ENCODE measurements at regions not wholly inside any gene's neighbourhood (a gene's known extent, or its start where the extent isn't known, plus 50 kb on each side); places are given as distances from the start of the nearest gene placed in this dataset.

DNA sequence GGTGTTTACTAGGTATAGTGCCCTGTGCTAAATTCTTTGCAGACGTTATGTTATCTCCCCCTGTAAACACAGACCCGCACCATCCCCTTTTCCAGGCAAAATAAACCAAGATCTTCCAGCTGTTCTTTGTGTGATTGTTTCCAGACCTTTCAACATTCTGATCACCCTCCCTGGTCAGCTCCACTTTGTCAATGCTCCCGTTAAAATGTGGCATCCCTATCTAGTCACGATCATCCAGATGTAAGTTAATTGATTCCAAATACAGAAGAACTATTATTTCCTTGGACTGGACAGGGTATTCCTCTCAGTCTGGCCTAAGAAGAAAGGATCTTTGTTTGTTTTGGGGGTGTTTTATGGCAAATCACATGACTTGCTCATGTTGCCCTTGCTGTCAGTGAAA lies 127.6 kb upstream of the ARID2 start:
- POLR2A ChIA-PET: no interaction called here
- Mint-ChIP-seq H3K9me3 (ENCODE audit: unreplicated experiment) (peaks cover 16% of the 10 kb centered on the region), H3K27me3 (ENCODE audit: insufficient read depth, unreplicated experiment) (no peaks in the 10 kb centered on the region), H3K4me1 (ENCODE audit: insufficient read depth, unreplicated experiment) (no peaks in the 10 kb centered on the region), H3K4me3 (ENCODE audit: unreplicated experiment) (no peak overlapping the region), H3K27ac (ENCODE audit: low read depth, unreplicated experiment) (no peak overlapping the region), H3K36me3 (ENCODE audit: insufficient read depth, unreplicated experiment) (no peaks in the 10 kb centered on the region)
- CTCF ChIA-PET: no interaction called here
- intact Hi-C loops (cut with micrococcal nuclease): no loop called here
- TF ChIP-seq, protein P1, sequence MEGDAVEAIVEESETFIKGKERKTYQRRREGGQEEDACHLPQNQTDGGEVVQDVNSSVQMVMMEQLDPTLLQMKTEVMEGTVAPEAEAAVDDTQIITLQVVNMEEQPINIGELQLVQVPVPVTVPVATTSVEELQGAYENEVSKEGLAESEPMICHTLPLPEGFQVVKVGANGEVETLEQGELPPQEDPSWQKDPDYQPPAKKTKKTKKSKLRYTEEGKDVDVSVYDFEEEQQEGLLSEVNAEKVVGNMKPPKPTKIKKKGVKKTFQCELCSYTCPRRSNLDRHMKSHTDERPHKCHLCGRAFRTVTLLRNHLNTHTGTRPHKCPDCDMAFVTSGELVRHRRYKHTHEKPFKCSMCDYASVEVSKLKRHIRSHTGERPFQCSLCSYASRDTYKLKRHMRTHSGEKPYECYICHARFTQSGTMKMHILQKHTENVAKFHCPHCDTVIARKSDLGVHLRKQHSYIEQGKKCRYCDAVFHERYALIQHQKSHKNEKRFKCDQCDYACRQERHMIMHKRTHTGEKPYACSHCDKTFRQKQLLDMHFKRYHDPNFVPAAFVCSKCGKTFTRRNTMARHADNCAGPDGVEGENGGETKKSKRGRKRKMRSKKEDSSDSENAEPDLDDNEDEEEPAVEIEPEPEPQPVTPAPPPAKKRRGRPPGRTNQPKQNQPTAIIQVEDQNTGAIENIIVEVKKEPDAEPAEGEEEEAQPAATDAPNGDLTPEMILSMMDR (IDR thresholded peaks at IDR 0.05; ENCODE audit: unreplicated experiment): no peak
- no TSS peak for BruUV-seq (replicated peaks)
- DNase-seq (ENCODE audit: unreplicated experiment): no peak

- no peak for DNase-seq (ENCODE audit: unreplicated experiment)
- Mint-ChIP-seq H3K27me3 (ENCODE audit: insufficient read depth, unreplicated experiment) (no peaks in the 10 kb centered on the region), H3K4me1 (ENCODE audit: insufficient read depth, unreplicated experiment) (no peaks in the 10 kb centered on the region), H3K4me3 (ENCODE audit: unreplicated experiment) (no peak overlapping the region), H3K27ac (ENCODE audit: low read depth, unreplicated experiment) (no peak overlapping the region), H3K9me3 (ENCODE audit: unreplicated experiment) (peaks cover 16% of the 10 kb centered on the region), H3K36me3 (ENCODE audit: insufficient read depth, unreplicated experiment) (no peaks in the 10 kb centered on the region)
- no TSS peak for BruUV-seq (replicated peaks)
- TF ChIP-seq, protein P1 (IDR thresholded peaks at IDR 0.05; ENCODE audit: unreplicated experiment): no peak
- intact Hi-C loops (cut with micrococcal nuclease): no loop called here
- POLR2A ChIA-PET: no interaction called here
- CTCF ChIA-PET: interaction anchor here (0.7 kb wide), 1 partner anchor 33 kb away, joined by 3 read pairs; no protein-coding TSS in a partner anchor
Observed at GRCh38 chr12:45605624-45606023, 123.9 kb upstream of the ARID2 start.

DNA sequence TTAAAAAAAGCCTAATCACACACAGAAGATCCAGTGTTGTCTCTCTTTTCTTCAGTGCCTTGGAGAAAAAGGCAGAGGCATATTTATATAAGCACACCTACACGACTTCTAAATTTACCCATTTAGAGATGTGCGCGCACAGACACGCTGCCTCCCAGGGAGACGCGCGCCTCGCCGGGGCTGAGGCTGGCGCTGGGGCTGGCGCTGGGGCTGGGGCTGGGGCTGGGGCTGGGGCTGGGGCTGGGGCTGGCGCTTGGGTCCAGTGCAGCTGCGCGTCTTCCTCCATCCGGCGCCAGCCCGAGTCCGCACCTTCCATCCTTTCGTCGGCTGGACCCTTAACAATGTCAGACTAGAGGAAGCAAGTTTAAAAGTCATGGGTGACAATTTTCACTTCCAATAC lies 118.4 kb upstream of the ARID2 start:
- H3K9me3 Mint-ChIP-seq (ENCODE audit: unreplicated experiment): peaks cover under 1% of the 10 kb centered on the region
- no peaks in the 10 kb centered on the region for H3K36me3 Mint-ChIP-seq (ENCODE audit: insufficient read depth, unreplicated experiment)
- ChIA-PET POLR2A (no interaction called here), CTCF (no interaction called here)
- no peak overlapping the region for H3K4me3 Mint-ChIP-seq (ENCODE audit: unreplicated experiment)
- TF ChIP-seq, protein P1 (IDR thresholded peaks at IDR 0.05; ENCODE audit: unreplicated experiment): no peak
- H3K27ac Mint-ChIP-seq (ENCODE audit: low read depth, unreplicated experiment): no peak overlapping the region
- DNase-seq (ENCODE audit: unreplicated experiment): no peak
- no peaks in the 10 kb centered on the region for H3K27me3 Mint-ChIP-seq (ENCODE audit: insufficient read depth, unreplicated experiment)
- intact Hi-C loops (cut with micrococcal nuclease): no loop called here
- peaks cover 17% of the 10 kb centered on the region for H3K4me1 Mint-ChIP-seq (ENCODE audit: insufficient read depth, unreplicated experiment)
- no TSS peak for BruUV-seq (replicated peaks)

GRCh38 chr12:45611495-45611894 lies 118.0 kb upstream of the ARID2 start:
- ChIA-PET CTCF (interaction anchor here (1.7 kb wide), 1 partner anchor 68 kb away, joined by 5 read pairs; no protein-coding TSS in a partner anchor), POLR2A (no interaction called here)
- H3K27ac Mint-ChIP-seq (ENCODE audit: low read depth, unreplicated experiment): no peak overlapping the region
- no peaks in the 10 kb centered on the region for H3K36me3 Mint-ChIP-seq (ENCODE audit: insufficient read depth, unreplicated experiment)
- no peak for DNase-seq (ENCODE audit: unreplicated experiment)
- no peaks in the 10 kb centered on the region for H3K27me3 Mint-ChIP-seq (ENCODE audit: insufficient read depth, unreplicated experiment)
- no TSS peak for BruUV-seq (replicated peaks)
- H3K4me3 Mint-ChIP-seq (ENCODE audit: unreplicated experiment): no peak overlapping the region
- no peaks in the 10 kb centered on the region for H3K9me3 Mint-ChIP-seq (ENCODE audit: unreplicated experiment)
- TF ChIP-seq, protein P1 (IDR thresholded peaks at IDR 0.05; ENCODE audit: unreplicated experiment): no peak
- intact Hi-C loops (cut with micrococcal nuclease): no loop called here
- peaks cover 17% of the 10 kb centered on the region for H3K4me1 Mint-ChIP-seq (ENCODE audit: insufficient read depth, unreplicated experiment)

Data from MCF 10A (cell line).